ENCODE measurements at regions not wholly inside any gene's neighbourhood (a gene's known extent, or its start where the extent isn't known, plus 50 kb on each side); places are given as distances from the start of the nearest gene placed in this dataset.
"Not testable (repeated sequence)": the region's sequence is repeated elsewhere in the genome, so short reads cannot be mapped to it uniquely, and the experiment has no call there.

- no peaks in the 10 kb centered on the region for H3K36me3 ChIP-seq (ENCODE audit: control insufficient read depth in 2 of 2, insufficient read depth in 1 of 2, low read length in 2 of 2)
- no peak overlapping the region for H3K4me3 ChIP-seq (ENCODE audit: low read depth, low read length)
- TF ChIP-seq ZNF768 (tag by site-specific recombination; IDR thresholded peaks at IDR 0.05) (no peak), MEIS1 (CRISPR knock-in tag; IDR thresholded peaks at IDR 0.05; ENCODE audit: borderline replicate concordance) (no peak), BCL11A (tag by site-specific recombination; IDR thresholded peaks at IDR 0.05; ENCODE audit: low read depth) (no peak), ZNF366 (tag by site-specific recombination; conservative IDR thresholded peaks at IDR 0.05) (no peak)
- TF ChIP-seq, protein P1, sequence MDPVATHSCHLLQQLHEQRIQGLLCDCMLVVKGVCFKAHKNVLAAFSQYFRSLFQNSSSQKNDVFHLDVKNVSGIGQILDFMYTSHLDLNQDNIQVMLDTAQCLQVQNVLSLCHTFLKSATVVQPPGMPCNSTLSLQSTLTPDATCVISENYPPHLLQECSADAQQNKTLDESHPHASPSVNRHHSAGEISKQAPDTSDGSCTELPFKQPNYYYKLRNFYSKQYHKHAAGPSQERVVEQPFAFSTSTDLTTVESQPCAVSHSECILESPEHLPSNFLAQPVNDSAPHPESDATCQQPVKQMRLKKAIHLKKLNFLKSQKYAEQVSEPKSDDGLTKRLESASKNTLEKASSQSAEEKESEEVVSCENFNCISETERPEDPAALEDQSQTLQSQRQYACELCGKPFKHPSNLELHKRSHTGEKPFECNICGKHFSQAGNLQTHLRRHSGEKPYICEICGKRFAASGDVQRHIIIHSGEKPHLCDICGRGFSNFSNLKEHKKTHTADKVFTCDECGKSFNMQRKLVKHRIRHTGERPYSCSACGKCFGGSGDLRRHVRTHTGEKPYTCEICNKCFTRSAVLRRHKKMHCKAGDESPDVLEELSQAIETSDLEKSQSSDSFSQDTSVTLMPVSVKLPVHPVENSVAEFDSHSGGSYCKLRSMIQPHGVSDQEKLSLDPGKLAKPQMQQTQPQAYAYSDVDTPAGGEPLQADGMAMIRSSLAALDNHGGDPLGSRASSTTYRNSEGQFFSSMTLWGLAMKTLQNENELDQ (tag by site-specific recombination; IDR thresholded peaks at IDR 0.05; ENCODE audit: low read depth): no peak
- no peaks in the 10 kb centered on the region for H3K4me1 ChIP-seq (ENCODE audit: control insufficient read depth, insufficient read depth, low read length)
- ChIA-PET CTCF (interaction anchor here (0.6 to 0.9 kb wide), 2 partner anchors 10 to 178 kb away, joined by 3 to 4 read pairs; no protein-coding TSS in a partner anchor), POLR2A (no interaction called here)
- no peak overlapping the region for H3K27ac ChIP-seq (ENCODE audit: extremely low read depth, low read depth, low read length)
- no peaks in the 10 kb centered on the region for H3K9me3 ChIP-seq (ENCODE audit: control insufficient read depth, insufficient read depth, low read depth, low read length)
These were observed 1302.9 kb upstream of the ACVR2A start for GRCh38 chr2:146541896-146542295.

DNA sequence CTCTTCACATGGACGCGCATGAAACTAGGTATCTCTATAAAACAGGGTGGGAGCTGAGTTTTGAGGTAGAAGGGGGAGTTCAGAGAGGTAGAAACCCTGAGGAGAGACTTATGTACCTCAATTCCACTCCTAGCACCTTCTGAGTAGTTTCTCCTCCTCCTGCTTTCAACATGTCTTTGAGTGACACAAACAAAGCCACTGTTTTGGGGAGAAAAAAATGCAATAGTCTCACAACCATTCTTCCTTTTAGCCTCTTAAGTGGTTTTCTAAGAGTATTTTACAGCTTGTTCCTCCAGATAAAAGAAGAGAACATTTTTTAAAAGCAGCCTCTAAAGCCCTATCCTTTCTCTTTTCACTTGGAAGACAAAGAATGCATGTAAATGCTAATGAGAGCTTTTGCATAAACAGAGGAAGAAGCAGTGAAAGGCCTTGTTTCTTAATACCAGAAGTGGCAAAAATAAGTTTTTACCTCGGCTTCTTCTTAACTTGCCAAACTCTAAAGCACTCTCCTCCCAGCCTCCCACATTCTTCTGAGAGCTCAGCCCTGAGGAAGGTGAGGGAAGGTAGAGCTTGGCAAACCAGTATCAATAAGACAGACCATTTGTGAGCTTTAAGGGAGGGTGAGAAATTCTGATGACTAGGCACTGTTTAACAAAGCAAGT is 1304.4 kb upstream of the ACVR2A start:
- POLR2A ChIA-PET: no interaction called here
- TF ChIP-seq ZBTB20 (tag by site-specific recombination; IDR thresholded peaks at IDR 0.05) (no peak), ZFP69B (tag by site-specific recombination; IDR thresholded peaks at IDR 0.05) (no peak), ZNF311 (tag by site-specific recombination; IDR thresholded peaks at IDR 0.05; ENCODE audit: borderline replicate concordance) (no peak), GLI4 (tag by site-specific recombination; IDR thresholded peaks at IDR 0.05) (no peak), ZNF585B (tag by site-specific recombination; IDR thresholded peaks at IDR 0.05) (no peak), KLF9 (tag by site-specific recombination; IDR thresholded peaks at IDR 0.05; ENCODE audit: low read depth) (no peak), ZNF558 (tag by site-specific recombination; IDR thresholded peaks at IDR 0.05) (no peak)

DNA sequence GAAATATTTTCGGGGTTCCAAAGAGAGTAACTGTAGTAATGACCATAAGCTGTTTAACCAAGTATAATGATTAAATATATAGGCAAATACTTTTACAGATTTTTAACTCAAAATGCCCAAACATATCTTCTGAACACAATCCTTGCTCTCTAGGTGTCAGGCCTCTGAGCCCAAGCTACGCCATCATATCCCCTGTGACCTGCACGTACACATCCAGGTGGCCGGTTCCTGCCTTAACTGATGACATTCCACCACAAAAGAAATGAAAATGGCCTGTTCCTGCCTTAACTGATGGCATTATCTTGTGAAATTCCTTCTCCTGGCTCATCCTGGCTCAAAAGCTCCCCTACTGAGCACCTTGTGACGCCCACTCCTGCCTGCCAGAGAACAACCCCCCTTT is 1305.1 kb upstream of the ACVR2A start:
- H3K4me1 ChIP-seq (ENCODE audit: control insufficient read depth, insufficient read depth, low read length); H3K27ac ChIP-seq (ENCODE audit: extremely low read depth, low read depth, low read length); H3K36me3 ChIP-seq (ENCODE audit: control insufficient read depth in 2 of 2, insufficient read depth in 1 of 2, low read length in 2 of 2); POLR2A ChIA-PET; H3K4me3 ChIP-seq (ENCODE audit: low read depth, low read length); CTCF ChIA-PET; H3K9me3 ChIP-seq (ENCODE audit: control insufficient read depth, insufficient read depth, low read depth, low read length): not testable (repeated sequence)

More for the DNA sequence above, 1304.4 kb upstream of the ACVR2A start:
- CTCF ChIA-PET: no interaction called here
- Histone ChIP-seq H3K36me3 (ENCODE audit: control insufficient read depth in 2 of 2, insufficient read depth in 1 of 2, low read length in 2 of 2) (no peaks in the 10 kb centered on the region), H3K9me3 (ENCODE audit: control insufficient read depth, insufficient read depth, low read depth, low read length) (no peaks in the 10 kb centered on the region), H3K4me3 (ENCODE audit: low read depth, low read length) (no peak overlapping the region), H3K27ac (ENCODE audit: extremely low read depth, low read depth, low read length) (no peak overlapping the region), H3K4me1 (ENCODE audit: control insufficient read depth, insufficient read depth, low read length) (no peaks in the 10 kb centered on the region)

- no peak overlapping the region for H3K27ac ChIP-seq (ENCODE audit: extremely low read depth, low read depth, low read length)
- CTCF ChIA-PET: no interaction called here
- H3K9me3 ChIP-seq (ENCODE audit: control insufficient read depth, insufficient read depth, low read depth, low read length): no peaks in the 10 kb centered on the region
- no peaks in the 10 kb centered on the region for H3K4me1 ChIP-seq (ENCODE audit: control insufficient read depth, insufficient read depth, low read length)
- POLR2A ChIA-PET: no interaction called here
- TF ChIP-seq ZNF366 (tag by site-specific recombination; conservative IDR thresholded peaks at IDR 0.05) (0 out of 2 replicates have a peak, but pooled peaks have one; percentile 14), ZNF404 (tag by site-specific recombination; IDR thresholded peaks at IDR 0.05) (no peak)
- H3K36me3 ChIP-seq (ENCODE audit: control insufficient read depth in 2 of 2, insufficient read depth in 1 of 2, low read length in 2 of 2): no peaks in the 10 kb centered on the region
- no peak overlapping the region for H3K4me3 ChIP-seq (ENCODE audit: low read depth, low read length)
These were observed 1307.4 kb upstream of the ACVR2A start for GRCh38 chr2:146537477-146537876.

Measured in HEK293 (cell line).